H1 (cell line): ENCODE measurements at regions not wholly inside any gene's neighbourhood (a gene's known extent, or its start where the extent isn't known, plus 50 kb on each side); places are given as distances from the start of the nearest gene placed in this dataset.

ENCODE experiments used
- CTCF ChIA-PET: fragments of 300-600 bp; sonication (Branson Sonifier 250); formaldehyde crosslinking; loops from one replicate; lab custom pipeline; 2021; ENCODE audit not compliant: partially characterized antibody; lab: Charles Lee
- POLR2A ChIA-PET: fragments of 300-600 bp; sonication (Branson Sonifier 250); formaldehyde crosslinking; loops from one replicate; lab custom pipeline; 2021; ENCODE audit warnings: inconsistent platforms; ENCODE audit not compliant: partially characterized antibody; lab: Charles Lee
- DNase-seq, 2 experiments: peaks; one replicate each; pipeline versions ENCODE4 v3.0.0 to v3.0.0-alpha.2; 2010 to 2022; ENCODE audit warnings: low spot score in 2 of 2, low read depth in 1 of 2, mixed read lengths in 1 of 2
- FAIRE-seq: peaks from 2 replicates; lab custom pipeline; 2011; peaks lifted over from hg19 to GRCh38; lab: Jason Lieb, UNC
- H2AFZ ChIP-seq: 2 replicates; pipeline ENCODE4 v1.8.1; 2012; ENCODE audit warnings: low read length, inconsistent platforms
- H2AK5ac ChIP-seq: 2 replicates; pipeline ENCODE4 v1.6.1; 2013; ENCODE audit warnings: low read depth, low read length
- H2BK120ac ChIP-seq: replicated peaks from 2 replicates; pipeline ENCODE3; 2013; ENCODE audit warnings: low read depth, low read length, inconsistent platforms
- H2BK12ac ChIP-seq: 2 replicates; pipeline ENCODE4 v1.6.1; 2013; ENCODE audit warnings: low read depth, low read length
- H2BK15ac ChIP-seq: 2 replicates; pipeline ENCODE4 v1.6.1; 2013; ENCODE audit warnings: low read length
- H2BK20ac ChIP-seq: 2 replicates; pipeline ENCODE4 v1.6.1; 2013; ENCODE audit warnings: low read length
- H2BK5ac ChIP-seq: 2 replicates; pipeline ENCODE4 v1.6.1; 2013; ENCODE audit warnings: low read depth, low read length
- H3K14ac ChIP-seq: 2 replicates; pipeline ENCODE4 v1.6.1; 2013; ENCODE audit warnings: inconsistent platforms; ENCODE audit not compliant: insufficient read length
- H3K18ac ChIP-seq: 2 replicates; pipeline ENCODE4 v1.6.1; 2013; ENCODE audit warnings: low read length; ENCODE audit errors: extremely low read depth
- H3K23ac ChIP-seq: 2 replicates; pipeline ENCODE4 v1.6.1; 2013; ENCODE audit warnings: inconsistent platforms; ENCODE audit not compliant: insufficient read length
- H3K23me2 ChIP-seq: 2 replicates; pipeline ENCODE4 v1.6.1; 2013; ENCODE audit warnings: low read depth, low read length
- H3K27ac ChIP-seq: 2 replicates; pipeline ENCODE4 v1.6.1; 2011; ENCODE audit warnings: low read depth, low read length, inconsistent platforms
- H3K27me3 ChIP-seq, 4 experiments: replicated peaks in 1 of 4; 1 replicate in 1 of 4; 2 replicates in 3 of 4; pipeline versions ENCODE4 v1.6.1 to v1.8.1; 2011 to 2013; ENCODE audit warnings: low read length in 3 of 4, mild to moderate bottlenecking in 3 of 4, inconsistent platforms in 2 of 4, mixed read lengths in 2 of 4, moderate library complexity in 1 of 4; ENCODE audit not compliant: control insufficient read depth in 3 of 4, insufficient read depth in 3 of 4; ENCODE audit errors: extremely low read depth in 1 of 4
- H3K36me3 ChIP-seq, 4 experiments: 2 replicates each; pipeline versions ENCODE4 v1.6.1 to v1.8.1; 2011 to 2013; ENCODE audit warnings: mild to moderate bottlenecking in 4 of 4, low read length in 3 of 4, moderate library complexity in 2 of 4, control low read depth in 1 of 4, inconsistent platforms in 1 of 4; ENCODE audit not compliant: insufficient read depth in 4 of 4, control insufficient read depth in 2 of 4
- H3K4ac ChIP-seq: replicated peaks from 2 replicates; pipeline ENCODE3; 2013; ENCODE audit warnings: low read length, low read depth, mixed read lengths, inconsistent platforms; ENCODE audit not compliant: insufficient read length
- H3K4me1 ChIP-seq, 4 experiments: replicated peaks in 1 of 4; 1 replicate in 1 of 4; 2 replicates in 3 of 4; pipeline versions ENCODE4 v1.6.1 to v1.8.1; 2011 to 2013; ENCODE audit warnings: low read length in 3 of 4, inconsistent platforms in 2 of 4, mixed read lengths in 1 of 4; ENCODE audit not compliant: insufficient read depth in 4 of 4, control insufficient read depth in 3 of 4
- H3K4me2 ChIP-seq, 2 experiments: 2 replicates each; pipeline versions ENCODE4 v1.6.1 to v1.8.1; 2011 to 2013; ENCODE audit warnings: low read depth in 2 of 2, low read length in 2 of 2, control low read depth in 1 of 2, inconsistent platforms in 1 of 2, mild to moderate bottlenecking in 1 of 2; ENCODE audit not compliant: insufficient read depth in 1 of 2
- H3K4me3 ChIP-seq, 4 experiments: fragments of 200-600, 300-600 bp in 1 of 4; sonication (generic), shearing (Covaris generic), sonication (Bioruptor Twin) in 1 of 4; 2 replicates each; pipeline versions ENCODE4 v1.5.1 to v1.8.1; 2011 to 2016; ENCODE audit warnings: low read length in 4 of 4, low read depth in 3 of 4, control low read depth in 2 of 4, inconsistent platforms in 2 of 4, mild to moderate bottlenecking in 2 of 4, mixed read lengths in 1 of 4, moderate library complexity in 1 of 4; ENCODE audit not compliant: insufficient read depth in 2 of 4; ENCODE audit errors: extremely low read depth in 1 of 4
- H3K56ac ChIP-seq: replicated peaks from 2 replicates; pipeline ENCODE3; 2013; ENCODE audit warnings: low read depth, mild to moderate bottlenecking, mixed read lengths, low read length, inconsistent platforms; ENCODE audit not compliant: insufficient read length
- H3K79me1 ChIP-seq: 2 replicates; pipeline ENCODE4 v1.6.1; 2013; ENCODE audit warnings: low read depth, low read length, control low read depth
- H3K79me2 ChIP-seq, 2 experiments: 2 replicates each; pipeline versions ENCODE4 v1.6.1 to v1.8.1; 2012 to 2013; ENCODE audit warnings: low read length in 2 of 2, mild to moderate bottlenecking in 2 of 2, inconsistent platforms in 1 of 2; ENCODE audit not compliant: insufficient read depth in 2 of 2, control insufficient read depth in 1 of 2
- H3K9ac ChIP-seq, 4 experiments: replicated peaks in 1 of 4; 1 replicate in 1 of 4; 2 replicates in 3 of 4; pipeline versions ENCODE4 v1.6.1 to v1.8.1; 2011 to 2013; ENCODE audit warnings: low read depth in 3 of 4, low read length in 3 of 4, control low read depth in 2 of 4, mild to moderate bottlenecking in 2 of 4, moderate library complexity in 2 of 4, inconsistent platforms in 1 of 4; ENCODE audit errors: extremely low read depth in 1 of 4
- H3K9me3 ChIP-seq, 2 experiments: 2 replicates each; pipeline versions ENCODE4 v1.6.1 to v1.8.1; 2012 to 2013; ENCODE audit warnings: mild to moderate bottlenecking in 2 of 2, moderate library complexity in 2 of 2, control low read depth in 1 of 2, inconsistent platforms in 1 of 2, low read depth in 1 of 2, low read length in 1 of 2, mixed read lengths in 1 of 2; ENCODE audit not compliant: insufficient read depth in 2 of 2
- H4K20me1 ChIP-seq, 2 experiments: replicated peaks in 1 of 2; 2 replicates each; pipeline versions ENCODE3 to v1.8.1; 2011 to 2013; ENCODE audit warnings: inconsistent platforms in 2 of 2, low read length in 2 of 2, mild to moderate bottlenecking in 1 of 2; ENCODE audit not compliant: insufficient read depth in 2 of 2, control insufficient read depth in 1 of 2
- H4K5ac ChIP-seq: 2 replicates; pipeline ENCODE4 v1.6.1; 2013; ENCODE audit warnings: low read length, low read depth, mixed read lengths, inconsistent platforms; ENCODE audit not compliant: insufficient read length
- H4K8ac ChIP-seq: 2 replicates; pipeline ENCODE4 v1.8.0; 2013; ENCODE audit warnings: mild to moderate bottlenecking, moderate library complexity, low read length, inconsistent platforms; ENCODE audit not compliant: insufficient read depth; ENCODE audit errors: extremely low read depth
- H4K91ac ChIP-seq: replicated peaks from 2 replicates; pipeline ENCODE3; 2013; ENCODE audit warnings: low read length, mixed read lengths, inconsistent platforms; ENCODE audit not compliant: insufficient read length
- RXRA ChIP-seq: IDR thresholded peaks from 2 replicates; pipeline ENCODE4 v1.6.1; 2011; ENCODE audit warnings: low read depth, mild to moderate bottlenecking, low read length, moderate library complexity; ENCODE audit not compliant: insufficient read depth
- TEAD4 ChIP-seq: IDR thresholded peaks from 2 replicates; pipeline ENCODE4 v1.6.1; 2012; ENCODE audit warnings: low read depth, low read length, inconsistent platforms, mixed read lengths
- WGBS, 2 experiments: shearing (Covaris generic) in 1 of 2; methylation state at CpG; one replicate each; pipeline versions ENCODE4 v1.1.6 to v1.1.7; 2013 to 2015; ENCODE audit warnings: low lambda C conversion rate in 2 of 2, mixed read lengths in 2 of 2, inconsistent platforms in 1 of 2, low coverage in 1 of 2, missing lambda C conversion rate in 1 of 2; ENCODE audit not compliant: insufficient replicate concordance in 2 of 2, insufficient coverage in 1 of 2, insufficient read length in 1 of 2; ENCODE audit errors: extremely low coverage in 1 of 2, missing lambda C conversion rate in 1 of 2; 5-methylcytosine and 5-hydroxymethylcytosine counted together

- Histone ChIP-seq H3K79me2 (no peaks in the 10 kb centered on the region), H2AFZ (no peak overlapping the region), H3K4me3 (no peak overlapping the region), H2AK5ac (no peak overlapping the region), H4K8ac (no peak overlapping the region), H4K20me1 (no peaks in the 10 kb centered on the region), H3K36me3 (no peaks in the 10 kb centered on the region), H3K4me2 (no peak overlapping the region), H3K9ac (no peak overlapping the region), H3K27ac (no peak overlapping the region), H2BK120ac (no peak overlapping the region), H3K18ac (no peak overlapping the region), H4K91ac (no peak overlapping the region), H3K27me3 (no peaks in the 10 kb centered on the region), H3K9me3 (no peaks in the 10 kb centered on the region), H2BK5ac (no peak overlapping the region), H3K4me1 (no peaks in the 10 kb centered on the region), H3K4ac (no peak overlapping the region), H4K5ac (no peak overlapping the region), H2BK20ac (no peak overlapping the region), H3K14ac (no peak overlapping the region), H3K23me2 (no peaks in the 10 kb centered on the region), H3K23ac (no peak overlapping the region), H3K79me1 (no peaks in the 10 kb centered on the region), H2BK12ac (no peak overlapping the region), H3K56ac (no peak overlapping the region), H2BK15ac (no peak overlapping the region)
- CTCF ChIA-PET = interaction anchor here (0.5 kb wide), 1 partner anchor 17 kb away, joined by 4 read pairs; no protein-coding TSS in a partner anchor
- WGBS, 2 experiments = 88% methylated on average over 3 of the region's 3 CpGs; no CpG with 5 or more reads in 1 of the 2 experiments
- POLR2A ChIA-PET = no interaction called here
- no peak for FAIRE-seq
- no peak for DNase-seq
- TF ChIP-seq TEAD4 (no peak), RXRA (no peak)
Observed at GRCh38 chr1:193973428-193973827, 787.0 kb upstream of the B3GALT2 start.
